IPS-NIHi7 (cell line): ENCODE measurements at regions not wholly inside any gene's neighbourhood (a gene's known extent, or its start where the extent isn't known, plus 50 kb on each side); places are given as distances from the start of the nearest gene placed in this dataset.

Source experiments
- DNase-seq: peaks from one replicate; pipeline ENCODE4 v3.0.0; 2012; ENCODE audit warnings: mixed read lengths; ENCODE audit errors: extremely low spot score

- DNase-seq: no peak
Measured at GRCh38 chr2:102951249-102951648, 189.4 kb downstream of the TMEM182 start.

GRCh38 chr2:102967451-102967850, 205.6 kb downstream of the TMEM182 start:
- no peak for DNase-seq

DNA sequence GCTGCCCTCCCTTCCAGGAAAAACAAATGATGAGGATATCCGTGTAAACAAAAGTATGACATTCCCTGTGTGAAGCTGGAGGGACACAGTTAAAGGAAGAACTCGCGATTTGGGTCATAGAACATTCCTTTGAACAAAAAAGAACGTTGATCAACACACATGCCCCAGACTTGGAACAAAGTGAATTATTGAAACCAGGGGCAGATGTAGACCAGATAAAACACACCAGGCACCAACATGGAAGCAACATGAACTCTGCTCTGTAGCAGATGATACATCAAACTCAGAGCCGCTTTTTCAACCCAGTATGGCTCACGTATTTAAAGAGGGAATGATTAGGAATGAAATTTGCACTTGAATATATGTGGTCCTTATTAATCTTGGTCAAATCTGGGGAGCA, 206.5 kb downstream of the TMEM182 start:
- DNase-seq: no peak

- DNase-seq: no peak
Measured at GRCh38 chr2:102971701-102972100, 209.9 kb downstream of the TMEM182 start.

DNA sequence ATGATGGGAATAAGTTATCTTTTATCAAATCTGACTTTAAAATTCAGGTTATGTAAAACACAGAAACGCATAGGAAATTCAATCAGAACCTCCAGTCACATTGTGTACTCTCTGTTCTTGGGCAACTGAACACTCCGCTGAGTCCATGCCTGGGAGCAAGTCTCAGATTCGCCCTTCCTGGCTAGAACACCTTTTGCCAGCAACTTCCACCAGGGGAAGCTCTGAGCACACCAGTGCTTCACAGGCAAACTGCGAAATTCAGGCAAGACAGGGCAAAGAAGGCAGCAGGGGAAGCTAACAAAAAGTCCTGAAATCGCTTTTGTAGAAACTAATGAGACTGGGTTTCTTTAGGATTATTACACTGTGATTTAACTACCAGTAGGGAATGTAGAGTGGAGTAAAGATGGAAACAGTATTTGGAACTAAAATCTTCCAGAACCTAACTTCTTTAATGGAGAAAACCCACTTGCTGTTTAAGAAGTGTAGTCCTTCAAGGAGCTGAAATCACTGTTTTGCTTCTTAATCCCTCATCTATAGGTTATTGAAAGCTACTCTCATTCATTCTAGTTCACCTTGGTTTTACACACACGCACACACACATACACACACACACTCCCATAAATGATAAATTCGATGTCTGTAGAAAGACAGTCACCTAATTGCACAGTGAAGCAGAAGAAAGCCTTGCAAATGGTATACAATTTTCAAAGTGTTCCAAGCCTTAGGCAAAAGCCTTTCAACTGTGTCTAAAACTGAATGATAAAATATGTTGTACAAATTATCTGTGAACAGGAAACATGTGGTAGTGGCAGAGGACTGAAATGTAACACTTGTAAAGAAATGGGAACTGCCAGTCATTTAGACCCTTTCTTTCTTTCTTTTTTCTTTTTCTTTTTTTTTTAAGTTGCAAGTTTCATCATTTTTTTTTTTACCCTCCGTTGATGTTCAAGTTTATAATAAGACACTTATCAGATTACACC, 214.5 kb downstream of the TMEM182 start:
- peak; percentile 79 for DNase-seq

GRCh38 chr2:102977426-102978090, 215.7 kb downstream of the TMEM182 start:
- DNase-seq: no peak

DNA sequence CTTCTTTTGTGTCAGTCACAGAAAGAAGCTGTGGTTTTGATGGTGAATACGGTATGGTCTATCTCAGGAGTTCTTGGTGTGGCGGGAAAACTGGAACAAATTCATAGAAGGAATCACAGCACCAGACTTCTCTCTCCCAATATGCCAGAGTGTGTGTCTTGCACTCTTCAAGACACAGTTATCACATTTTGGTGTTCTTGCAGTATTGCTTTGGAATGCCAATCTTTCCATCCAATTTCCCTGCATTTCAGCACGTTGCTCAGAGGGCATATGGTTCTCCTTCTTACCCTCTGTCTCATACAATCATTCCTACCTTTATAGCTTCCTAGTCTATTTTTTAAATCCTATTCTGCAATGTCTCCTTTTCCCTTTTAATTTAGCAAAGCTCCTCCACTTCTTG, 216.3 kb downstream of the TMEM182 start:
- no peak for DNase-seq

DNA sequence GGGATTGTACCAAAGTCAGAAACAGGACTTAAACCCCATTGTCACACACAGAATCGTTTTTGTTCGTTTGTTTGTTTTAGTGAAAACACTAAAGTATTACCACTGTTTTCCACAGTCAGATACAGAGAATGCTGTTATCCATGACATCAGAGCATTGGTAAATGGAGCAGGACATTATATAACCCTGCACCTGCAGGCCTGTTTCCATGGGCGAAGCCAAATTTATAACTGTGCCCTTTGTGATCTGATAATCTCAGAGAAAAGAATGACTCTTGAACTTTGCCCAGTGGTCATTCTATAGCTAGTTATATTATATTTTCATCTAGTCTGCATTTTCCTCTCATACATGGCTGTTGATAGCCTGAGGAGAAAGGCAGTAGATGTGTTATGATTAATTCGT, 217.6 kb downstream of the TMEM182 start:
- no peak for DNase-seq

GRCh38 chr2:102983786-102984185, 222.0 kb downstream of the TMEM182 start:
- no peak for DNase-seq

GRCh38 chr2:102986826-102987490, 225.1 kb downstream of the TMEM182 start:
- DNase-seq: no peak

DNA sequence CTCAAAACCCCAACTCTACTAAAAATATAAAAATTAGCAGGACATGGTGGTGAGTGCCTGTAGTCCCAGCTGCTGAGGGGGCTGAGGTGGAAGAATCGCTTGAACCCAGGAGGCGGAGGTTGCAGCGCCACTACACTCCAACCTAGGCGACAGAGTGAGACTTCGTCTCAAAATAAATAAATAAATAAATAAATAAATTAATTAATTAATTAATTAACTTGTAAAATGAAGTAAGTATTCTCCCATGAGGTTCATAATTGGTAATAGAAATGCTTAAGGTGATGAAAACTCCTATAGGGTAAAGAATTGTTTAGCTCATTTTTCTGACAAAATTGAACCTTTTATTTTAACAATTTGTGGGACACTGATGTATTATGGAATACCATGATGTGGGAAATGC, 230.8 kb downstream of the TMEM182 start:
- no peak for DNase-seq

DNA sequence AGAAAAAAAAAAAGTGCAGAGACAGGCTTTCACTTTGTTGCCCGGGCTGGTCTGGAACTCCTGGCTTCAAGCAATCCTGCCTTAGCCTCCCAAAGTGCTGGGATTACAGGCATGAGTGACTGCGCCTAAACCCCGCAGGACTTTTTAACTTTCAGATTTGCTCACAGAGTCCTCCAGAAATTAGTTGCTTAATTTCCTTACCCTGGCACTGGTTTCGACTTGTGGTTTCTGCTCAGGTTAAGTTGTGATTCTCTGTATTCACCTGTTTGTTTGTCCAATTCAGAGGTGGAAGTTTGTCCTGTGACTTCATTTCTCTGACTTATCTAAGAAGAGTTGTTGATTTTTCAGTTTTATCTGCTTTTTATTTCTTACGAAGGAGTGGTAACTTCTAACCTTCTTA, 238.1 kb downstream of the TMEM182 start:
- no peak for DNase-seq

- DNase-seq: peak; percentile 23
Measured at GRCh38 chr2:103002954-103003353, 241.1 kb downstream of the TMEM182 start.

GRCh38 chr2:103003750-103004260, 242.0 kb downstream of the TMEM182 start:
- no peak for DNase-seq

DNA sequence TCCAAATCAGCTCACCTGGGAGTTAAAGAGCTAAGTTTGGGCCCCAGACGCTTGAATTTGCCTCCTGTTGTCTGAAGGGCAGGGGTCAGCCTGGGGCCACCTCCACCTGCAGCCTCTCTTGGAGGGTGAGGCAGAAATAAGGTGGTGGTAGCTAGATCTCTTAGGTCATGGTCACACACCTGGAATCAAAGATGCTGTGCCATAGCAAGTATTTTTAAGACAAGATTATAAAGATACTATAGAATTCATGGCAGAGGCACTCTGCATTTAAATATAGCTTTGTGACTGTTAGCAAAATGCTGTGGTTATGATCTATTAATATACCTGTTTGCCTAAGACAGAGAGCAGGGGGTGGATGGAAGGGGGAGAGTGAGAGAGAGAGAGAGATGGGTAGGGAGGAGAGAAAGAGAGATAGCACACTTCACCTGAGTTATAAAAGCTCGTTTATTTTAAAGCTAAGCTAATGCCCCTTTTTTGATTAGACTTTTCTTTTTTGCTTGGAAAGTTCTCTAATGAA, 242.7 kb downstream of the TMEM182 start:
- DNase-seq: no peak

GRCh38 chr2:103005393-103005792, 243.6 kb downstream of the TMEM182 start:
- no peak for DNase-seq

- DNase-seq: no peak
Measured at GRCh38 chr2:103007086-103007485, 245.3 kb downstream of the TMEM182 start.

- peak; percentile 46 for DNase-seq
Measured at GRCh38 chr2:103008586-103008985, 246.8 kb downstream of the TMEM182 start.

DNA sequence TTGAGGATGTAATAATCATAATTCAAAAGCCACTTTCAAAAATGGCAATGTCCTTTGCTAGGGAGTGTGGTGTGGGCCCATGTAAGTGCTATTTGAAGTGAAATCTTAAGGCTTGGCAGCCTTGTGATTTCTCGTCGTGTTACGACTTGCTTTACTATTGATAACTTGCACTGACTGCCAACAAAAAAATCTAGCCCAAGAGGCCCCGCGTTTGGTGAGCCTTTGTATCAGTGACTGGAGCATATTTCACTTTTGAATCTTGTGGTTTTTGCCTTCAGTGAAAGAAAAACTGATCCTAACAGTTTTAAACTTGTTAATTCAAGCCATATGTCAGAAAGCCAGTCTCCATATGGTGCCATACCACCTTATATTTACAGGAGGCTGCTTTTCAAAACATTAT, 248.0 kb downstream of the TMEM182 start:
- DNase-seq: no peak

DNA sequence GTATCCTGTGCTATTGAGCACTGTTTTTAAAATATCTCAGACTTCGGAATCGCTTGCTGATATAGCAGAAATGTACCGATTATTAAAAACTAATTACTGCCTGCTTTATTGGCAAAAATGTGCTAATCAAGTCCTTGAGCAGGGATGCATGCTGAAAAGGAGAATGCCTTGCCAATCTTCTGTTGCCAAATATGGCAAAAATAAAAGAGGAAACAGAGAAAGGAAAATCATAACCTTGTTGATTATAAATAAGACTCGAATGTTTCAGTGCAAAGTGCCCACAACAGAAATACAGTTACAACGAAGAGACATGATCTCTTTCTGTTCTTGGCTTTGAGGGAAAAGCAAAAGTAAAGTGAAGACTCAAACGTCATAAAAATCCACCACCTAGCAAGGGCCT, 248.5 kb downstream of the TMEM182 start:
- no peak for DNase-seq

DNA sequence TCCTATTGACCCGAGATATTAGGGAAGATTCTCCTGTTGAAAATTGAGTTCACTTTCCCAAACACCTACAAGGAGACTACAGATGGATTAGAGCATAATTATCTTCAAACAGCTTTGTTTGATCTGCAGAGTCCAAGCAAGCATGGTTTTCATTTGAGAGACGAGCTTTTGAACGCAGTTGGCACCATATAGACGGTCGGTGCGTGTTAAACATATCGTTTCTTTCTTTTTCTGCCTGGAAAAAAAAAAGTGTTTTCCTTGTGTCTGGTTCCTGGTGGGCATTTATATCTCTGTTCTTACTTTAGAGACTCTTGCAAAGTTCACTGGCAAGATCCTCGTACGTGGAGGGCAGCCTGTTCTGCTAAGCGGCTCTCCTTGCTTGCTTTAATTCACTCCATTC, 248.9 kb downstream of the TMEM182 start:
- no peak for DNase-seq

GRCh38 chr2:103012590-103012989, 250.8 kb downstream of the TMEM182 start:
- DNase-seq: no peak
